Ishikawa (cell line): ENCODE measurements at regions not wholly inside any gene's neighbourhood (a gene's known extent, or its start where the extent isn't known, plus 50 kb on each side); places are given as distances from the start of the nearest gene placed in this dataset.

ENCODE experiments used
- CEBPB ChIP-seq: IDR thresholded peaks from 2 replicates; pipeline ENCODE4 v1.6.1; 2012
- CREB1 ChIP-seq: IDR thresholded peaks from 2 replicates; pipeline ENCODE4 v1.6.1; 2012; ENCODE audit warnings: low read depth
- EGR1 ChIP-seq: IDR thresholded peaks from 2 replicates; pipeline ENCODE4 v1.6.1; 2012
- EP300 ChIP-seq: IDR thresholded peaks from 2 replicates; pipeline ENCODE4 v1.6.1; 2012; ENCODE audit warnings: borderline replicate concordance
- FOXM1 ChIP-seq: IDR thresholded peaks from 2 replicates; pipeline ENCODE4 v1.6.1; 2012; ENCODE audit warnings: low read depth, borderline replicate concordance
- NFIC ChIP-seq: IDR thresholded peaks from 2 replicates; pipeline ENCODE4 v1.6.1; 2012
- RAD21 ChIP-seq: IDR thresholded peaks from 2 replicates; pipeline ENCODE4 v1.6.1; 2012; ENCODE audit warnings: low read depth
- REST ChIP-seq: IDR thresholded peaks from 2 replicates; pipeline ENCODE4 v1.6.1; 2012; ENCODE audit warnings: low read depth, mild to moderate bottlenecking
- TCF12 ChIP-seq: IDR thresholded peaks from 2 replicates; pipeline ENCODE4 v1.6.1; 2012; ENCODE audit warnings: low read depth
- TF ChIP-seq, protein P1 (sequence below): IDR thresholded peaks from 2 replicates; pipeline ENCODE4 v1.6.1; 2012

- TF ChIP-seq CEBPB: no peak
- TF ChIP-seq, protein P1, sequence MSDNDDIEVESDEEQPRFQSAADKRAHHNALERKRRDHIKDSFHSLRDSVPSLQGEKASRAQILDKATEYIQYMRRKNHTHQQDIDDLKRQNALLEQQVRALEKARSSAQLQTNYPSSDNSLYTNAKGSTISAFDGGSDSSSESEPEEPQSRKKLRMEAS: no peak
- no peak for TF ChIP-seq RAD21
- no peak for TF ChIP-seq EGR1
- no peak for TF ChIP-seq CREB1
- TF ChIP-seq TCF12: no peak
- no peak for TF ChIP-seq EP300
- no peak for TF ChIP-seq NFIC
- TF ChIP-seq FOXM1: no peak
- no peak for TF ChIP-seq REST
Measured at GRCh38 chr2:188766471-188766856, 207.7 kb upstream of the COL3A1 start.
